Activated CD4-positive, alpha-beta T cell treated with anti-CD3 and anti-CD28 coated beads, Interleukin-10, Interleukin-2, amounts not matched to agents 100 ng/mL and 50 ng/mL, durations not matched to agents 16 hours and 8 hours (primary cell): ENCODE measurements at regions not wholly inside any gene's neighbourhood (a gene's known extent, or its start where the extent isn't known, plus 50 kb on each side); places are given as distances from the start of the nearest gene placed in this dataset.
A peak's percentile ranks its signal among the peaks of the same experiment; 100 is the strongest.
"Not testable (repeated sequence)": the region's sequence is repeated elsewhere in the genome, so short reads cannot be mapped to it uniquely, and the experiment has no call there.

ENCODE experiments used
- DNase-seq: peaks from one replicate; pipeline ENCODE4 v3.0.0-alpha.2; 2020

GRCh38 chr7:91571601-91572000, 307.4 kb downstream of the FZD1 start:
- no peak for DNase-seq

- no peak for DNase-seq
These were observed 307.1 kb downstream of the MTERF1 start for GRCh38 chr7:91573405-91573804.

GRCh38 chr7:91576459-91576858, 304.0 kb downstream of the MTERF1 start:
- DNase-seq = not testable (repeated sequence)

- DNase-seq = no peak
These were observed 300.7 kb downstream of the MTERF1 start for GRCh38 chr7:91579837-91580236.

- DNase-seq = no peak
These were observed 297.6 kb downstream of the MTERF1 start for GRCh38 chr7:91582799-91583477.

- DNase-seq = no peak
These were observed 284.2 kb downstream of the MTERF1 start for GRCh38 chr7:91596287-91596686.

- no peak for DNase-seq
These were observed 281.7 kb downstream of the MTERF1 start for GRCh38 chr7:91598791-91599190.

GRCh38 chr7:91600112-91600511, 280.4 kb downstream of the MTERF1 start:
- DNase-seq = no peak

- DNase-seq = no peak
These were observed 276.8 kb downstream of the MTERF1 start for GRCh38 chr7:91603707-91604106.

GRCh38 chr7:91608606-91609005, 271.9 kb downstream of the MTERF1 start:
- DNase-seq = no peak

GRCh38 chr7:91609525-91609924, 271.0 kb downstream of the MTERF1 start:
- no peak for DNase-seq

- DNase-seq = no peak
These were observed 266.1 kb downstream of the MTERF1 start for GRCh38 chr7:91614431-91614830.

GRCh38 chr7:91618776-91619765, 261.4 kb downstream of the MTERF1 start:
- no peak for DNase-seq

- no peak for DNase-seq
These were observed 259.7 kb downstream of the MTERF1 start for GRCh38 chr7:91620827-91621226.

GRCh38 chr7:91627324-91627723, 253.2 kb downstream of the MTERF1 start:
- not testable (repeated sequence) for DNase-seq

- DNase-seq = no peak
These were observed 251.8 kb downstream of the MTERF1 start for GRCh38 chr7:91628742-91629141.

- no peak for DNase-seq
These were observed 249.7 kb downstream of the MTERF1 start for GRCh38 chr7:91630581-91631380.

GRCh38 chr7:91632234-91632940, 248.1 kb downstream of the MTERF1 start:
- DNase-seq = no peak

GRCh38 chr7:91633013-91633441, 247.5 kb downstream of the MTERF1 start:
- DNase-seq = no peak

- DNase-seq = no peak
These were observed 245.9 kb downstream of the MTERF1 start for GRCh38 chr7:91634485-91635177.

- peak; percentile 9 for DNase-seq
These were observed 244.3 kb downstream of the MTERF1 start for GRCh38 chr7:91636129-91636724.
